ENCODE measurements at regions not wholly inside any gene's neighbourhood (a gene's known extent, or its start where the extent isn't known, plus 50 kb on each side); places are given as distances from the start of the nearest gene placed in this dataset.

GRCh38 chr1:60822252-60822651 is 260.1 kb upstream of the NFIA start:
- TF ChIP-seq EP300 (IDR thresholded peaks at IDR 0.05) (no peak), CTCF (IDR thresholded peaks at IDR 0.05) (no peak), POLR2A (IDR thresholded peaks at IDR 0.05) (no peak)

Measured in suprapubic skin (tissue), 3 donors.